Endometrium (tissue), 2 donors: ENCODE measurements at regions not wholly inside any gene's neighbourhood (a gene's known extent, or its start where the extent isn't known, plus 50 kb on each side); places are given as distances from the start of the nearest gene placed in this dataset.
"Not testable (repeated sequence)": the region's sequence is repeated elsewhere in the genome, so short reads cannot be mapped to it uniquely, and the experiment has no call there.

Experiments
- FAIRE-seq: peaks from 2 replicates; lab custom pipeline; 2012; peaks lifted over from hg19 to GRCh38; lab: Jason Lieb, UNC
- donor health status: control.
- donor health status: control.

- FAIRE-seq = peak; percentile 100
Observed at GRCh38 chr5:90056911-90057705, 352.4 kb downstream of the CETN3 start.

GRCh38 chr5:90055831-90056328, 353.7 kb downstream of the CETN3 start:
- no peak for FAIRE-seq

- no peak for FAIRE-seq
Observed at GRCh38 chr5:90054612-90055011, 354.9 kb downstream of the CETN3 start.

- FAIRE-seq = no peak
Observed at GRCh38 chr5:90051756-90052155, 357.8 kb downstream of the CETN3 start.

- FAIRE-seq = no peak
Observed at GRCh38 chr5:90050103-90050502, 359.5 kb downstream of the CETN3 start.

GRCh38 chr5:90047113-90047512, 362.4 kb downstream of the CETN3 start:
- no peak for FAIRE-seq

GRCh38 chr5:90040082-90040481, 369.5 kb downstream of the CETN3 start:
- not testable (repeated sequence) for FAIRE-seq

GRCh38 chr5:90037646-90038045, 371.9 kb downstream of the CETN3 start:
- FAIRE-seq = no peak

- FAIRE-seq = no peak
Observed at GRCh38 chr5:90022711-90023053, 386.9 kb downstream of the CETN3 start.

- FAIRE-seq = no peak
Observed at GRCh38 chr5:90022002-90022710, 387.4 kb downstream of the CETN3 start.

- FAIRE-seq = peak; percentile 55
Observed at GRCh38 chr5:90020575-90021538, 388.7 kb downstream of the CETN3 start.

- FAIRE-seq = no peak
Observed at GRCh38 chr5:90017239-90017638, 392.3 kb downstream of the CETN3 start.

GRCh38 chr5:90015584-90016018, 394.0 kb downstream of the CETN3 start:
- FAIRE-seq = no peak

- FAIRE-seq = no peak
Observed at GRCh38 chr5:90014420-90014819, 395.1 kb downstream of the CETN3 start.

GRCh38 chr5:90000351-90000750, 409.2 kb downstream of the CETN3 start:
- no peak for FAIRE-seq

GRCh38 chr5:89998519-89999305, 410.8 kb downstream of the CETN3 start:
- no peak for FAIRE-seq

GRCh38 chr5:89996890-89997289, 412.7 kb downstream of the CETN3 start:
- FAIRE-seq = no peak

- FAIRE-seq = no peak
Observed at GRCh38 chr5:89996335-89996734, 413.2 kb downstream of the CETN3 start.

- FAIRE-seq = no peak
Observed at GRCh38 chr5:89994266-89994665, 415.3 kb downstream of the CETN3 start.

- FAIRE-seq = no peak
Observed at GRCh38 chr5:89992201-89992600, 417.4 kb downstream of the CETN3 start.

- FAIRE-seq = no peak
Observed at GRCh38 chr5:89991592-89991991, 418.0 kb downstream of the CETN3 start.
